MM.1S (cell line): ENCODE measurements at regions not wholly inside any gene's neighbourhood (a gene's known extent, or its start where the extent isn't known, plus 50 kb on each side); places are given as distances from the start of the nearest gene placed in this dataset.

ENCODE experiments used
- DNase-seq: peaks from one replicate; pipeline ENCODE4 v3.0.0-alpha.2; 2015
- H2AFZ ChIP-seq: fragments of 300-600 bp; sonication (generic); 2 replicates; pipeline ENCODE4 v1.6.0; 2016; ENCODE audit warnings: antibody characterized with exemption, low read length
- H3F3A ChIP-seq: fragments of 300-600 bp; sonication (generic); 2 replicates; pipeline ENCODE4 v1.6.1; 2016; ENCODE audit warnings: mild to moderate bottlenecking, antibody characterized with exemption, low read length, moderate library complexity, mixed read lengths; ENCODE audit not compliant: insufficient read depth
- H3K27ac ChIP-seq: fragments of 300-600 bp; sonication (generic); 2 replicates; pipeline ENCODE4 v1.5.1; 2016; ENCODE audit warnings: mild to moderate bottlenecking, low read length
- H3K27me3 ChIP-seq: fragments of 300-600 bp; sonication (generic); replicated peaks from 2 replicates; pipeline ENCODE4 v1.6.0; 2016; ENCODE audit warnings: low read length; ENCODE audit not compliant: insufficient read depth
- H3K36me3 ChIP-seq: fragments of 300-600 bp; sonication (generic); replicated peaks from 2 replicates; pipeline ENCODE4 v1.6.1; 2016; ENCODE audit warnings: mild to moderate bottlenecking, low read length, mixed read lengths; ENCODE audit not compliant: insufficient read depth
- H3K4me1 ChIP-seq: fragments of 300-600 bp; sonication (generic); 2 replicates; pipeline ENCODE4 v1.6.1; 2016; ENCODE audit warnings: low read length, mixed read lengths
- H3K4me2 ChIP-seq: fragments of 300-600 bp; sonication (generic); 2 replicates; pipeline ENCODE4 v1.6.0; 2016; ENCODE audit warnings: low read depth, low read length
- H3K4me3 ChIP-seq: fragments of 300-600 bp; sonication (generic); 2 replicates; pipeline ENCODE4 v1.5.1; 2016; ENCODE audit warnings: low read length, mixed read lengths
- H3K79me2 ChIP-seq: fragments of 300-600 bp; sonication (generic); 2 replicates; pipeline ENCODE4 v1.6.1; 2016; ENCODE audit warnings: mixed run types, low read length, mixed read lengths
- H3K9ac ChIP-seq: fragments of 300-600 bp; sonication (generic); 2 replicates; pipeline ENCODE4 v1.6.1; 2016; ENCODE audit warnings: low read length, mixed read lengths
- H3K9me2 ChIP-seq: fragments of 300-600 bp; sonication (generic); replicated peaks from 2 replicates; pipeline ENCODE4 v1.6.1; 2016; ENCODE audit warnings: mild to moderate bottlenecking, low read length, mixed read lengths; ENCODE audit not compliant: insufficient read depth
- H3K9me3 ChIP-seq: fragments of 300-600 bp; sonication (generic); replicated peaks from 2 replicates; pipeline ENCODE4 v1.6.1; 2016; ENCODE audit warnings: mild to moderate bottlenecking, low read length, mixed read lengths; ENCODE audit not compliant: insufficient read depth
- H4K20me1 ChIP-seq: fragments of 300-600 bp; sonication (generic); 2 replicates; pipeline ENCODE4 v1.6.1; 2016; ENCODE audit warnings: mild to moderate bottlenecking, low read length, moderate library complexity, mixed read lengths; ENCODE audit not compliant: insufficient read depth
- EZH2 ChIP-seq: fragments of 300-600 bp; sonication (generic); optimal IDR thresholded peaks from 2 replicates; pipeline ENCODE3; 2017; ENCODE audit warnings: low read depth, mild to moderate bottlenecking, antibody characterized with exemption, low read length, mixed read lengths
- EZH2phosphoT487 ChIP-seq: fragments of 300-600 bp; sonication (generic); IDR thresholded peaks from 2 replicates; pipeline ENCODE4 v1.6.1; 2018; ENCODE audit warnings: antibody characterized with exemption, low read length
- TF ChIP-seq, protein P1 (sequence below): fragments of 300-600 bp; sonication (generic); IDR thresholded peaks from 2 replicates; pipeline ENCODE4 v1.5.1; 2016; ENCODE audit warnings: antibody characterized with exemption, low read length, mixed read lengths

- DNase-seq, result no peak
- Histone ChIP-seq H3K4me2 (no peak overlapping the region), H3K4me3 (no peak overlapping the region), H2AFZ (no peak overlapping the region), H3F3A (no peaks in the 10 kb centered on the region), H3K79me2 (no peaks in the 10 kb centered on the region), H3K27me3 (no peaks in the 10 kb centered on the region), H3K4me1 (no peaks in the 10 kb centered on the region), H3K36me3 (no peaks in the 10 kb centered on the region), H3K27ac (no peak overlapping the region), H3K9ac (no peak overlapping the region), H4K20me1 (no peaks in the 10 kb centered on the region), H3K9me3 (no peaks in the 10 kb centered on the region), H3K9me2 (no peaks in the 10 kb centered on the region)
- TF ChIP-seq EZH2 (no peak), EZH2phosphoT487 (no peak)
- TF ChIP-seq, protein P1, sequence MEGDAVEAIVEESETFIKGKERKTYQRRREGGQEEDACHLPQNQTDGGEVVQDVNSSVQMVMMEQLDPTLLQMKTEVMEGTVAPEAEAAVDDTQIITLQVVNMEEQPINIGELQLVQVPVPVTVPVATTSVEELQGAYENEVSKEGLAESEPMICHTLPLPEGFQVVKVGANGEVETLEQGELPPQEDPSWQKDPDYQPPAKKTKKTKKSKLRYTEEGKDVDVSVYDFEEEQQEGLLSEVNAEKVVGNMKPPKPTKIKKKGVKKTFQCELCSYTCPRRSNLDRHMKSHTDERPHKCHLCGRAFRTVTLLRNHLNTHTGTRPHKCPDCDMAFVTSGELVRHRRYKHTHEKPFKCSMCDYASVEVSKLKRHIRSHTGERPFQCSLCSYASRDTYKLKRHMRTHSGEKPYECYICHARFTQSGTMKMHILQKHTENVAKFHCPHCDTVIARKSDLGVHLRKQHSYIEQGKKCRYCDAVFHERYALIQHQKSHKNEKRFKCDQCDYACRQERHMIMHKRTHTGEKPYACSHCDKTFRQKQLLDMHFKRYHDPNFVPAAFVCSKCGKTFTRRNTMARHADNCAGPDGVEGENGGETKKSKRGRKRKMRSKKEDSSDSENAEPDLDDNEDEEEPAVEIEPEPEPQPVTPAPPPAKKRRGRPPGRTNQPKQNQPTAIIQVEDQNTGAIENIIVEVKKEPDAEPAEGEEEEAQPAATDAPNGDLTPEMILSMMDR, result no peak
Observed at GRCh38 chr15:87322265-87322664, 934.3 kb downstream of the NTRK3 start.

GRCh38 chr15:87317900-87318299, 938.6 kb downstream of the NTRK3 start:
- Histone ChIP-seq H3K4me1 (no peaks in the 10 kb centered on the region), H3K4me3 (no peak overlapping the region), H3K79me2 (no peaks in the 10 kb centered on the region), H3K9me2 (no peaks in the 10 kb centered on the region), H3F3A (no peaks in the 10 kb centered on the region), H4K20me1 (no peaks in the 10 kb centered on the region), H2AFZ (no peak overlapping the region), H3K27me3 (no peaks in the 10 kb centered on the region), H3K4me2 (no peak overlapping the region), H3K9me3 (no peaks in the 10 kb centered on the region), H3K36me3 (no peaks in the 10 kb centered on the region), H3K27ac (no peak overlapping the region), H3K9ac (no peak overlapping the region)
- TF ChIP-seq EZH2 (no peak), EZH2phosphoT487 (no peak)
- TF ChIP-seq, protein P1, result no peak
- no peak for DNase-seq

DNA sequence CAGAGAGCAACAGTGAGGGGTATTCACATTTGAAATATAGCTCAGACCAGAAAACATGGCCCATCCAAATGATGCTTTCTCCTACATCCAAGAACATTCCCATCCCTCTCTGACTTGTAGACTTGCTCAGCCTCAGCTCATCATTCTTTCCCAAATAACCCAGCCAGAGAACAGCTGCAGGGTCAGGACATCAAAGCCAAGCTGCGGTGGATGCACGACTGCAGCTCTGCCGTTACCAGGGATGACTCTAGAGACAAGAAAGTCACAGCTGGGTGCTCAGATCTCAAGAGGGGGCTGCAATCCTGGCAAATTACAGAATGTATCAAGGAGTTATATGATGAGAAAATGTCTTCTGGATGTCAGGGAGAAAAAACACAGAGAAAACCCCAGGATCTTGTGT, 944.3 kb downstream of the NTRK3 start:
- Histone ChIP-seq H3K27me3 (no peaks in the 10 kb centered on the region), H3K36me3 (no peaks in the 10 kb centered on the region), H4K20me1 (no peaks in the 10 kb centered on the region), H3K4me2 (no peak overlapping the region), H3K79me2 (no peaks in the 10 kb centered on the region), H3F3A (no peaks in the 10 kb centered on the region), H3K27ac (no peak overlapping the region), H3K9me2 (no peaks in the 10 kb centered on the region), H3K4me3 (no peak overlapping the region), H3K9ac (no peak overlapping the region), H3K4me1 (no peaks in the 10 kb centered on the region), H2AFZ (no peak overlapping the region), H3K9me3 (no peaks in the 10 kb centered on the region)
- TF ChIP-seq, protein P1, result no peak
- TF ChIP-seq EZH2 (no peak), EZH2phosphoT487 (no peak)
- DNase-seq, result no peak

- Histone ChIP-seq H3K4me3 (no peak overlapping the region), H2AFZ (no peak overlapping the region), H3K9me3 (no peaks in the 10 kb centered on the region), H3K9ac (no peak overlapping the region), H3K27ac (no peak overlapping the region), H3K36me3 (no peaks in the 10 kb centered on the region), H3K4me2 (no peak overlapping the region), H3K79me2 (no peaks in the 10 kb centered on the region), H3K4me1 (no peaks in the 10 kb centered on the region), H3K9me2 (no peaks in the 10 kb centered on the region), H3F3A (no peaks in the 10 kb centered on the region), H3K27me3 (no peaks in the 10 kb centered on the region), H4K20me1 (no peaks in the 10 kb centered on the region)
- TF ChIP-seq EZH2phosphoT487 (no peak), EZH2 (no peak)
- TF ChIP-seq, protein P1, result no peak
- no peak for DNase-seq
Observed at GRCh38 chr15:87300146-87300545, 956.4 kb downstream of the NTRK3 start.
